Erythroblast (primary cell): ENCODE measurements at regions not wholly inside any gene's neighbourhood (a gene's known extent, or its start where the extent isn't known, plus 50 kb on each side); places are given as distances from the start of the nearest gene placed in this dataset.
"Not testable (repeated sequence)": the region's sequence is repeated elsewhere in the genome, so short reads cannot be mapped to it uniquely, and the experiment has no call there.

Source experiments
- DNase-seq, 2 experiments: peaks; one replicate each; lab custom pipeline; 2025; lab: John Stamatoyannopoulos, UW
- GATA1 ChIP-seq: IDR thresholded peaks from 2 replicates; pipeline ENCODE4 v1.6.1; 2011; ENCODE audit warnings: low read depth, mild to moderate bottlenecking, control low read depth, low read length, moderate library complexity
- POLR2A ChIP-seq: IDR thresholded peaks from 2 replicates; pipeline ENCODE4 v1.6.1; 2011; ENCODE audit warnings: mild to moderate bottlenecking, low read length

GRCh38 chr4:125620066-125620860 lies 305.5 kb downstream of the FAT4 start:
- TF ChIP-seq GATA1 = no peak
- TF ChIP-seq POLR2A = no peak
- no peak for DNase-seq

GRCh38 chr4:125624951-125625350 lies 310.2 kb downstream of the FAT4 start:
- no peak for DNase-seq
- TF ChIP-seq POLR2A = no peak
- no peak for TF ChIP-seq GATA1

- DNase-seq = no peak
- no peak for TF ChIP-seq POLR2A
- no peak for TF ChIP-seq GATA1
Observed at GRCh38 chr4:125626946-125627345, 312.2 kb downstream of the FAT4 start.

GRCh38 chr4:125639182-125639621 lies 324.4 kb downstream of the FAT4 start:
- no peak for DNase-seq
- TF ChIP-seq POLR2A = no peak
- no peak for TF ChIP-seq GATA1

- no peak for TF ChIP-seq GATA1
- TF ChIP-seq POLR2A = no peak
- DNase-seq = no peak
Observed at GRCh38 chr4:125641611-125642010, 326.9 kb downstream of the FAT4 start.

DNA sequence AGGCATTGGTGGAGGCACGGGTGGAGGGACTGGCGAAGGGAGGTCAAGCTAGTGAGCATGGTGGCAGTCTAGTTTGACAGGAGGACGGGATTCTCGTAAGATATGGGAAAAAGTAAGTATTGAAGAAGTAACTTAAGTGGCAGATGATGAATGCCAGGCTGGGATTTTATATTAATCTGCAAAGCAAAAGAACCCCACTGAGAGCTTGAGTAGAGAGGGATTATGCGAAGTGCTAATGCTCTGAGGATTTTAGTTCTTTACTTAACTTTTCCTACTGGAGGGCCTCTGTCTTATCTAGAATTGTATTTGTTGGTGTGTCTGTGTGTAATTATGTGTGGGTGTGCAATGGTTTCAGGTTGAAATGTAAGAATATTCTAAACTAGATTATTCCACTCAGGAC lies 327.9 kb downstream of the FAT4 start:
- DNase-seq = no peak
- TF ChIP-seq GATA1 (no peak), POLR2A (no peak)

GRCh38 chr4:125649452-125649851 lies 334.7 kb downstream of the FAT4 start:
- no peak for DNase-seq
- TF ChIP-seq GATA1 (no peak), POLR2A (no peak)

DNA sequence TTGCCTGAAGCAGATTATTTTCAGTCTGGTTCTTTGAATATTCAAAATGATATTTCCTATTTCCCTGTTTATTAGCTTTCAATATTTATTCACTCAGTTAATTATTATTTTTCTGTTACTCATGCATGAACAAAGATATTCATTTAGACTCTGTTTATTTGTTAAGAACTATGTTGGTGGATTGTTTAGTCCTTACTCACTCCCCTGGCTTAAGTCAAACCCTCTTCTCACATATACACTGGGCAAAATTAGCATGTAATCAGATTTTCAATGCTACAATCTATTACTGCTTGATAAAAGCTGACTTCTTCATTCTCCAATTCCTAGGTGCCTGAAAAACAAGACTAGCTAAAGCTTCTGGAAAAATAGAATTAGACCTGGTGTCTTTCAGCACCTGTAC lies 335.8 kb downstream of the FAT4 start:
- DNase-seq = no peak
- TF ChIP-seq POLR2A (no peak), GATA1 (no peak)

GRCh38 chr4:125651707-125652357 lies 337.1 kb downstream of the FAT4 start:
- DNase-seq = not testable (repeated sequence)

GRCh38 chr4:125658773-125659172 lies 344.0 kb downstream of the FAT4 start:
- TF ChIP-seq GATA1 (no peak), POLR2A (no peak)

DNA sequence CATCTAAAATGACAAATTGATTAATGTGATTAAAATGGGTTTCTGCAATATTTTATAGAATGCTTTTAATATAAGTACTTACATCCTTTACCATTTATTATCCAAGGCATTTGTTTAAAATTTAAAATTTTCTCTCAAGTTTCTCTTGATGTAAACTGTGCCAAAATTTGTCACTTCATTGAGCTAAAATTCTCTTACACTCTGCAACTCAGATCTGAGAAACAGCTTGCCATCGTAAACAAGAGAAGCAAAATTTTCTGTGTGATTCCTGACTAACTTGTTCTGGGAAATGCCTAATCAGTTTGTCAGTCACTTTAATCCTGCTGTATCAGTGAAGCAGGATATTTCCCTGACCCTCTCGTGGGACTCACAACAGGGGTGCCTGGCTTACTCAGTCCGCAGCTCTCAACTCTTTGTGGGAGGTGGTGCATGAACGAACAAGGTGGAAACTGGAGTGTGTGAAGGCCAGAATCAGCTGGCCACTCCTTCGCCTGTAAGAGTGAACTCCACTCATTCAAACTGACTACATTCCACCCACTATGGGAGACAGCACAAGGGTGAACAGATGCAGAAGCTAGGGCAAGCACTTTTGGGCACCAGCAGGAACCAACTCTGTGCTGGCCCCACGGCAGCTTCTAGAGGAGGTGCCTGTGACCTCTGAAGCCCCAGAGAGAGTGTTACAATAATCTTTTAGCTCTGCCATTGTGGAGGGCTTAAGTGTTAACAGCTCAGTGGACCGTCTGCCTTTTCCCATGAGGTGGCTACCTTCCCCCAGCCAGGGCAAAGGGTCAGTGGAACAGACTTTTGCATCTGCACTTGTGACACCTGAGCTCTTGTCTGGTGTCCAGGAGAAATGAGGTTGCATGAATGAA lies 349.4 kb downstream of the FAT4 start:
- DNase-seq = no peak
- no peak for TF ChIP-seq GATA1
- no peak for TF ChIP-seq POLR2A

More at GRCh38 chr4:125658773-125659172, 344.0 kb downstream of the FAT4 start:
- DNase-seq = no peak

GRCh38 chr4:125666635-125667034 lies 351.9 kb downstream of the FAT4 start:
- no peak for DNase-seq
- TF ChIP-seq POLR2A (no peak), GATA1 (no peak)

GRCh38 chr4:125676156-125676555 lies 361.4 kb downstream of the FAT4 start:
- no peak for DNase-seq
- TF ChIP-seq POLR2A = no peak
- TF ChIP-seq GATA1 = no peak

- TF ChIP-seq POLR2A (no peak), GATA1 (no peak)
- DNase-seq = no peak
Observed at GRCh38 chr4:125676583-125676982, 361.8 kb downstream of the FAT4 start.
